ENCODE measurements at regions not wholly inside any gene's neighbourhood (a gene's known extent, or its start where the extent isn't known, plus 50 kb on each side); places are given as distances from the start of the nearest gene placed in this dataset.
"Not testable (repeated sequence)": the region's sequence is repeated elsewhere in the genome, so short reads cannot be mapped to it uniquely, and the experiment has no call there.

GRCh38 chr3:197430502-197430901 lies 125.3 kb downstream of the BDH1 start:
- no peak for DNase-seq

DNA sequence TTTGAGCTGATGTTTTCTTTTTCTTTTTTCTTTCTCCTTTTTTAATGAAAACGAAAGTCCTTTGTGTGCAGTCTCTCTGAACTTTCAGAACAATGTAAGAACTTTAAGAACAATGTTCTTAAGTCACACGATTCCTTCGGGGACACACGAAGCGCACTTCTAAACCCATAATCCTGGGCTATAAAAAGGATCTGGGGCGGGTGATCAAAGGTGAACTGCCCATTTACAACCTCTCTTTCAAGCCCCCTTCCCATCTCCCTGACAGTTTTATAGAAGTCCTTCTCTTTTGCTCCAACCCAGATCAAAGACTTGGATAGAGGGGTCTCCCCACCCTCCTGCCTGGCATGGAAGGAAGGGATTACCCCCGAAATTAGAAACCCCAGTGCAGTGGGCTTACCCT lies 126.8 kb downstream of the BDH1 start:
- no peak for DNase-seq

DNA sequence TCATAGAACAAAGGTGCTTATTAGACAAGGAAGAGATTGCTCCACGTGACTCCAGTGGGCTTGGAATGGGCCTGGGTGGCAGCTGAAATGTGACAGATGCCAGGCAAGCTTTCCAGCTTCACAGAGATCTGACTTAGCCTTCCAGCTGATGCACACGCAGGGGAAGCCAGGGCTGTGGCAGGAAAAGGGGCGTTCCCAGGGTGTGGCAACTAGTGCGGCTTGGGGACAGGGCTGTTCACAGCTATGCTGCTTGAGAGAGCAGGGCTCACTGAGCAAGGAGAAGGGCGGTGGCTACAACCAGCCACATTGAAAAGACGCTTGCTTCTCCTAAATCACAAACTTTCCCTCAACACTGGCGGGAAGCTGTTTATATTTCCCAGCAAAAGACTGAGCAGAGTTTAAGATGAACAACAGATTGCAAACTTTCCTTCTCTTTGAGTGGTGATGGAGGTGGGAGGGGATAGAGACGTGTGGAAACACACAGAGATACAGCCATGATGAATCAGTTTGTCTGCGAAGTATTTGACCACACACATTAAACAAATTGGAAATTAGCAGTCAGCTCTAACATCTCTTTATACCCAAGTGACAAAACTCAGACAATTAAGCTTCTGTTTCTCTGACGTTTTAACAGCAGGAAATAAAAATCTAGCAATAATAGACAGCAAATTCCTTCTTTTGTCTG lies 127.5 kb downstream of the BDH1 start:
- DNase-seq, result peak; percentile 42

DNA sequence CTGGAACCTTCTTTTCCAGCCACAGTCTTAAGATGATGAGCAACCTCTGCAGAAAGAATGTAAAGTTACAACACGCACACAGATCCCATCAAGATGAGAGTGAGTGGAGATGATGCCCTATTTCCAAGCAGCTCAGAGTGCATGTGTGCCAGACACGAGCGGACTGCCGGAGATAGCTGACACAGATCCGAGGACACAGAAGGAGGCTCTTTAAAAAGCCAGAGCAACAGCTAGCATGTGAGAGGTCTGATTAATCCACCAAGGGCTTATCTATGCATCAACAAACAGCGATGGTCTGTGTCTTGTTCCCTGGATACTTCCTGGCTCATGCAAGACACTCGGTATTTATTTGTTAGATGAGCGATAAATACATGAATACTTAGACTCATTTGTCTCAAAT lies 128.6 kb upstream of the DLG1 start:
- DNase-seq, result no peak

GRCh38 chr3:197426121-197426566 lies 127.7 kb upstream of the DLG1 start:
- no peak for DNase-seq

DNA sequence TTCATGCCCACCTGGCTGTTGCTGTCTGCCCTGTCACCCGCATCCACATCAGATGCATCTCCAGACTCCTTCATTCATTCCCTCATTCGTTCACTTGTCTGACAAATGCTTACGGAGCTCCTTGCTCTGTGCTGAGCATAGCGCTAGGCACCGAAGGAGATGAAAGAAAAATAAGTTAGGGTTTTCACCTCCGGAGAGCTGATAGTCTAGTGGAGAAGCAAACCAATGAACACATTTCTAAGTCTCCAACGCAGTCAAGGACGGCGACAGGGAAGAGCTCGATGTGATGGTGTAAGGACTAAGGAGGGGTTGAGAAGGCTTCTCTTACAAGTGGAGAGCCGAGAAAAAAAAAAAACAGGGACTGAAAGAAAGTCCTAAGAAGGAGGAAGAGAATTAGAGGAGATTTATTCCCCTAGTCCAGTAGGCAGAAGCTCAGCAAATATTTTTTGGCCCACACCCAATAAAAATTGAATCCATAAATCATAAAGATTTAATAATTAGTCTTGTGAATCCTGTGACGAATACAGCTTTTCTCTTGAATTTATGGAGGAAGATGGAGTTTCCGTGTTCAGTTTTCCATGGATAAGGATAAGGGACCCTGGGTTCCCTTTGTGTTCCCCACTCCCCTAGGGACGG lies 127.2 kb upstream of the DLG1 start:
- DNase-seq, result no peak

- DNase-seq, result no peak
Observed at GRCh38 chr3:197424674-197425484, 126.5 kb upstream of the DLG1 start.

DNA sequence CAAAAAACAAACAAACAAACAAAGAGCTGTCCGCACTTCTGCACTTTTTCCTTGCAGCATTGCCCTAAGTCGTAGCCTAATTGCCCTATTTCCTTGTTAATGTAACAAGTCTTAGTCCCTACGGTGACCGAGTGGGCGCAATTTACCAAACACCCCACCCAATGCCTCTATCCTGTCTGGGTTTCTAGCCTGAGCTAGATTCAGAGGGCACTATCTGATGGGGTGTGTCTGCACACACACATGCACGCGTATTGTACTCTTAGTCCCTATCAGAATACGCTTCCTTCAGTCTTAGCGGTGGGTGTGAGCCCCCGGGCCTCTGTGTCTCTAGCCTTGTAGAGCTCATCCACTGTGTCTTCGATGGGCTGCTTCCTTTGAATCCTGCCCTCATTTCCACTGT lies 125.9 kb upstream of the DLG1 start:
- DNase-seq, result no peak

- no peak for DNase-seq
Observed at GRCh38 chr3:197423376-197423775, 125.0 kb upstream of the DLG1 start.

DNA sequence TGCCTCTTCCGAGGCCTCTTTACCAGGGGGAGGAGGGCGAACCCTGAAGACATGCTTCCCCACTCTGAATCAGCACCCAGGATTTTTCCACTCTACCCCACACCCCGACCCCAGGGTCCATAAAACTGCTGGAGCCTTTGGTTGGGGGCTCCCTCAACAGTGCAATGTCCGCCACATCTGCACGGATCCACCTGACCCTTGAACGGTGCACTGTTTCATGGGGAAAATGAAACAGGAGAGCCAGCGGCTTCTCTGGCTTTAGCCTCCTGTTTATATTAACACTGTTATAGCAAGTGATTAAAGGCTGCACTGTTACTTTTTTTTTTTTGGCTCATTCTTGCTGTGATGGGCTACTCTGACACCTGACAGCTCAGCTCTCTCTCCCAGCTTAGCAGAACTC lies 124.1 kb upstream of the DLG1 start:
- DNase-seq, result no peak

DNA sequence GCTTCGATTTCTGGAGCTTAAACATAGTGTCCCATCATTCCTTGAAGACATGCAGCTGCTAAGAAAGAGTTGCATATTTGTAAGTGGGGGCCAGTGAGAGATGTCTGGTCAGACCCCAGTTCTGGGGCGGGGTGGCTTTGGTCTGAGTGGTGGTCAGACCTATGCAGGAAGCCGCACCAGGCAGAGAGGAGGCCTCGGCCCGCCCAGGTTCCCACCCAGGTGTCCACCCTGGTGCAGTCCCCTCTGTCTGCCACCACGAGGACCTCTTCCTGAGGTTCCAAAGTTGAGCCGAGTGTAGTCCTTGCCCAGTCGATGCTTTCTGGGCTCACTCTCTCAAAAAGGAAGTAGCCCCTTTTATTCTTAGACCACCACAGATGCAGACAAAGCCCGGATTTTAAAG lies 122.6 kb upstream of the DLG1 start:
- DNase-seq, result no peak

DNA sequence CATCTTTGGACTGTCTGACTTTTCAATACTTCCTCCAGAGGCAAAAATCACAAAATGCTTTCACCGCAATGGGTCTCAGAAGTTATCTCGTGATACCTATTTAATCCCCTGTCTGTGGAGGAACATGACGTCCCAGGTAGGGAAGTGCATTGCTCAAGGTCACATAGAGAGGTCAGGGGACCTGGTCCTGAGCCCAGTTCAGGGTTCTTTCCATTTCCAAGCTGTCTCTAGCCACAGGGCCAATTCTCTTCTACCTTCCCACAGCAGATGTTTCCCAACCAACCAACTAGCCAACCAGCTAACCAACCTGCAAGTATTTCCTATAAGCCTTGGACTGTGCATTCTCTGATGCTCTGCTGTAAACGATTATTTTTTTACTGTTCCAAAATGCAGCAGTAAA lies 122.2 kb upstream of the DLG1 start:
- no peak for DNase-seq

GRCh38 chr3:197420115-197420514 lies 121.7 kb upstream of the DLG1 start:
- no peak for DNase-seq

DNA sequence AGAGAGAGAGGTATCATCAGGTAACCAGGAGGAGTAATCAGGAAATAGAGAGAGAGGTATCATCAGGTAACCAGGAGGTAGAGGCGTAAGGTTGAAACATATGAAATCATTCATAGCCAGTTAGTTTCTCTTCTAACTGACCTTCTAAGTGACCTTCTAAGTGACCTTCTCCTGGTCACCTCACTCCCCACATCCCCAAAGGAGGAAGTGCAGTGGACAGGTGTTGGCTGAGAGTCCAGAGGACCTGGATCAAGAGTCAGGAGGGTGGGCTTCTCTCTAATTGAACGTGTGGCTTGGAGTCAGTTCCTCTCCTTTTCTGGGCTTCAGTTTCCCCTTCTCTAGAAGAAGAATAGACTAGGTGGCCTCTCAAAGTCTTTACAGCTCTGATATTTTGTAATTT lies 121.3 kb upstream of the DLG1 start:
- DNase-seq, result no peak

DNA sequence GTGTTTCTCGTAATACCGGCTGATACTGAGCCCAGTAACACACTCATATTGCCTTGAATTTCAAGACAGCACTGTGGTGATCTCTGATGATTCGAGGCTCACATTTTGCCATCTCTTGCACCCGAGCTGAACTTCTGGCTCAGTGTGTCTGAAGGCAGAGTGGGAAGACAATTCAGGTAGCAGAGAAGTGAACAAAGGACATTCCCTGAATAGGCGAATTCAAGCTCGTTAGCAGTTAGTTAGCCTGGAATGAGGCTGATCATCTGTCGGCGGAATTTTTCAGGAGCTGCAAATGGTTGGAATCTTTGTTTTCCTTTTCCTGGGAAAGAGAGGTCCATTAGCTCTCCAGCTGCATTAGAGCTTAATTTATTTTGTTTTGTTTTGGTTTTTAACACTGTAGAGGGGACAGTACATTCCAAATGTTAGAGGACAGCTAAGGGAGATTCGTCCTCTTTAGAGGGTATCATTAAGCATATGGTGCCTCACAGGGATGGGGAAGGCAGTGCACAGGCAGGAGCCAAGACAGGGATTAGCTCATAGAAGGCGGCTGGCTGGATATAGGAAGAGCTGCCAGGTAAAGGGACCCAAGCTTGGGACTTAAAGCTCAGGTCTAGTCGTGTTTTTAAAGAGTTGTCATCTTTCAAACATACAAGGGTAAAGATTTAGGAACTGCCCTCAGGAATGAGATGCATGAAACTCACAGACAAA lies 119.7 kb upstream of the DLG1 start:
- DNase-seq, result no peak

- no peak for DNase-seq
Observed at GRCh38 chr3:197417441-197417840, 119.0 kb upstream of the DLG1 start.

- DNase-seq, result not testable (repeated sequence)
Observed at GRCh38 chr3:197411899-197412298, 113.5 kb upstream of the DLG1 start.

- DNase-seq, result not testable (repeated sequence)
Observed at GRCh38 chr3:197410170-197410569, 111.8 kb upstream of the DLG1 start.

- no peak for DNase-seq
Observed at GRCh38 chr3:197408177-197408957, 110.0 kb upstream of the DLG1 start.

DNA sequence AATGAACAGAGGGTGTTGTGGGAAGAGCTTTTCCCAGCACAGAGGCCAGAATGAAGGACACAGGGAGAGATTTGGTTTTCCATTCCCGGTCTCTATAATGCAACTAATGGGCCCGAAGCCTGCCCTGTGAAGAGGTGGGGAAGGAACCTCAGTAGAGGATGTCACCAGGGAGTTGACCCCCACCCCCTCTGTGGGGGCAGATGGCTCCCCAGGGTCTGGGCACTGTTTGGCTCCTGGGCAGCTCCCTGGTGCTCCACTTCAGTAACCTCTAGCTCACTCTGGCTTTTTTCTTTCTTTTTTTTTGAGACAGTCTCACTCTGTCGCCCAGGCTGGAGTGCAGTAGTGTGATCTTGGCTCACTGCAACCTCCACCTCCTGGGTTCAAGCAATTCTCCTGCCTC lies 109.1 kb upstream of the DLG1 start:
- no peak for DNase-seq

GRCh38 chr3:197407053-197407452 lies 108.6 kb upstream of the DLG1 start:
- no peak for DNase-seq

DNA sequence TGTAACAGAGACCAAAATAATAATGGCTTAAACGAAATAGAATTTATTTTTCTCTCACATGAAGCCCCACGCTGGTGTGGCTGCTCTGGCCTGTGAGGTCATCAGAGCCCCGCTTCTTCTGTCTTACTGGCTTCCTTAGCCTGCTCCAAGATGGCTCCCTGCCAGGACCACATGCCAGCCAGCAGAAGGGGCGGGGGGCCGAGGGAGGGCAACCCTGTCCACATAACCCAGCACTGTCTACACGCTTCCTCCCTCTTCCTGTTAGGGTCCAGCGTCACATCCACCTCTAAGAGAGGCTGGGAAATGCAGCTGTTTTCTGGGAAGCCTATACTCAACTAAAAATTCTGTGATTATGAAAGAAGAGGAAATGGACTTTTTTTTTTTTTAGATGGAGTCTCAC lies 107.9 kb upstream of the DLG1 start:
- no peak for DNase-seq

- DNase-seq, result no peak
Observed at GRCh38 chr3:197404754-197405153, 106.3 kb upstream of the DLG1 start.

Measured in activated naive CD4-positive, alpha-beta T cell treated with Interleukin-2 at 50 U/mL for 16 hours (primary cell).